Right lobe of liver (tissue), 4 donors: ENCODE measurements at regions not wholly inside any gene's neighbourhood (a gene's known extent, or its start where the extent isn't known, plus 50 kb on each side); places are given as distances from the start of the nearest gene placed in this dataset.

ENCODE experiments used
- CTCF ChIP-seq, 4 donors: fragments of 200-600 bp in 3 of 4; fragments of 450-650 bp in 1 of 4; IDR thresholded peaks; one replicate each; pipeline versions ENCODE4 v1.5.1 to v1.8.0; 2016 to 2022; ENCODE audit warnings: antibody characterized with exemption in 4 of 4, mild to moderate bottlenecking in 2 of 4
- POLR2A ChIP-seq: fragments of 450-650 bp; IDR thresholded peaks from one replicate; pipeline ENCODE4 v1.6.1; 2017; ENCODE audit warnings: antibody characterized with exemption, mild to moderate bottlenecking
- donor health status: DM: no; HTN: no; CAD: no.
- donor health status: DM: no; HTN: no; CAD: no.
- donor health status: DM: no; HTN: yes; CAD: no.

GRCh38 chr2:58416696-58417095 lies 175.6 kb upstream of the FANCL start:
- TF ChIP-seq CTCF (IDR thresholded peaks at IDR 0.05) = no peak
- TF ChIP-seq POLR2A = no peak
